Gastrocnemius medialis (tissue), 4 donors: ENCODE measurements at regions not wholly inside any gene's neighbourhood (a gene's known extent, or its start where the extent isn't known, plus 50 kb on each side); places are given as distances from the start of the nearest gene placed in this dataset.

ENCODE experiments used
- POLR2A ChIP-seq, 2 donors: fragments of 450-650 bp; IDR thresholded peaks; one replicate each; pipeline ENCODE4 v1.6.1; 2017; ENCODE audit warnings: antibody characterized with exemption in 2 of 2, mild to moderate bottlenecking in 2 of 2, moderate library complexity in 2 of 2
- TF ChIP-seq, protein P1 (sequence below), 5 experiments: fragments of 450-650 bp in 3 of 5; fragments of 200-600 bp in 2 of 5; sonication (generic) in 2 of 5; IDR thresholded peaks in 4 of 5; conservative IDR thresholded peaks in 1 of 5; 1 replicate in 4 of 5; 2 replicates in 1 of 5; pipeline ENCODE4 v1.5.1; 2016 to 2019; ENCODE audit warnings: antibody characterized with exemption in 5 of 5, mild to moderate bottlenecking in 3 of 5, moderate library complexity in 3 of 5

DNA sequence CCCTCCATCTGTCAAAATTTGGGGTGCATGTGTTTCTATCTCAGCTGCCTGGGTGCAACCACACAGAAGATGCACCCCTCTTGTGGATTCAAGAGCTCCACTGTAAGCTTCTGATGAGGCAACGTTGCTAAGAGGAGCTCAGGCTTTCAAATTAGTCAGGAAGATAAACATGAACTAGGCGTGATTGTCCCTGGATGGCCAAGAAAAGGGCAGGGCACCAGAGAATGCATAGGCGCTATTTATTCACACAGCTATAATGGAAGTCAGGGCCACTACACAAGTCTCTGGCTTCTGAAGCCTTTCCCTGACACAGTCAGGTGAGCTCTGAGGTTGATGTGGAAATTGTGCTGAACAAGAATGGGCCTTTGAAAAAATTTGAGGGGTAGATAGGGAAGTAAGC is 1466.0 kb upstream of the CELF4 start:
- TF ChIP-seq, protein P1, sequence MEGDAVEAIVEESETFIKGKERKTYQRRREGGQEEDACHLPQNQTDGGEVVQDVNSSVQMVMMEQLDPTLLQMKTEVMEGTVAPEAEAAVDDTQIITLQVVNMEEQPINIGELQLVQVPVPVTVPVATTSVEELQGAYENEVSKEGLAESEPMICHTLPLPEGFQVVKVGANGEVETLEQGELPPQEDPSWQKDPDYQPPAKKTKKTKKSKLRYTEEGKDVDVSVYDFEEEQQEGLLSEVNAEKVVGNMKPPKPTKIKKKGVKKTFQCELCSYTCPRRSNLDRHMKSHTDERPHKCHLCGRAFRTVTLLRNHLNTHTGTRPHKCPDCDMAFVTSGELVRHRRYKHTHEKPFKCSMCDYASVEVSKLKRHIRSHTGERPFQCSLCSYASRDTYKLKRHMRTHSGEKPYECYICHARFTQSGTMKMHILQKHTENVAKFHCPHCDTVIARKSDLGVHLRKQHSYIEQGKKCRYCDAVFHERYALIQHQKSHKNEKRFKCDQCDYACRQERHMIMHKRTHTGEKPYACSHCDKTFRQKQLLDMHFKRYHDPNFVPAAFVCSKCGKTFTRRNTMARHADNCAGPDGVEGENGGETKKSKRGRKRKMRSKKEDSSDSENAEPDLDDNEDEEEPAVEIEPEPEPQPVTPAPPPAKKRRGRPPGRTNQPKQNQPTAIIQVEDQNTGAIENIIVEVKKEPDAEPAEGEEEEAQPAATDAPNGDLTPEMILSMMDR (IDR thresholded peaks at IDR 0.05 in 4 of 5, conservative IDR thresholded peaks at IDR 0.05 in 1 of 5) = no peak
- TF ChIP-seq POLR2A (IDR thresholded peaks at IDR 0.05) = no peak
